Activated CD4-positive, CD25-positive, alpha-beta regulatory T cell treated with anti-CD3 and anti-CD28 coated beads, Interleukin-2, amount 50 U/mL, for 24 hours (primary cell): ENCODE measurements at regions not wholly inside any gene's neighbourhood (a gene's known extent, or its start where the extent isn't known, plus 50 kb on each side); places are given as distances from the start of the nearest gene placed in this dataset.
"Not testable (repeated sequence)": the region's sequence is repeated elsewhere in the genome, so short reads cannot be mapped to it uniquely, and the experiment has no call there.

Experiments used
- ATAC-seq, 2 donors: fragments of 150-1000 bp; cut with Tn5 transposase; one replicate each; pipeline ENCODE4 v1.10.0; 2021; ENCODE audit warnings: mild to moderate bottlenecking in 1 of 2, moderate library complexity in 1 of 2

- ATAC-seq: no peak
Observed at GRCh38 chr1:70826428-70826827, 221.2 kb downstream of the PTGER3 start.

- ATAC-seq: no peak
Observed at GRCh38 chr1:70827030-70827429, 220.6 kb downstream of the PTGER3 start.

GRCh38 chr1:70828177-70828576, 219.4 kb downstream of the PTGER3 start:
- ATAC-seq: no peak

- not testable (repeated sequence) for ATAC-seq
Observed at GRCh38 chr1:70834365-70834764, 213.3 kb downstream of the PTGER3 start.

- no peak for ATAC-seq
Observed at GRCh38 chr1:70836456-70836855, 211.2 kb downstream of the PTGER3 start.

GRCh38 chr1:70840260-70840953, 207.2 kb downstream of the PTGER3 start:
- ATAC-seq: no peak

GRCh38 chr1:70842562-70842961, 205.1 kb downstream of the PTGER3 start:
- no peak for ATAC-seq

- ATAC-seq: no peak
Observed at GRCh38 chr1:70843452-70843851, 204.2 kb downstream of the PTGER3 start.

- no peak for ATAC-seq
Observed at GRCh38 chr1:70847013-70847412, 200.6 kb downstream of the PTGER3 start.

- no peak for ATAC-seq
Observed at GRCh38 chr1:70855203-70855602, 192.4 kb downstream of the PTGER3 start.

GRCh38 chr1:70856201-70856600, 191.4 kb downstream of the PTGER3 start:
- ATAC-seq: no peak

GRCh38 chr1:70863239-70863638, 184.4 kb downstream of the PTGER3 start:
- no peak for ATAC-seq

GRCh38 chr1:70864302-70864701, 183.3 kb downstream of the PTGER3 start:
- no peak for ATAC-seq

- no peak for ATAC-seq
Observed at GRCh38 chr1:70866542-70867264, 180.9 kb downstream of the PTGER3 start.

- no peak for ATAC-seq
Observed at GRCh38 chr1:70871790-70872189, 175.8 kb downstream of the PTGER3 start.

- no peak for ATAC-seq
Observed at GRCh38 chr1:70874063-70874462, 173.6 kb downstream of the PTGER3 start.

- ATAC-seq: no peak
Observed at GRCh38 chr1:70874818-70875217, 172.8 kb downstream of the PTGER3 start.

GRCh38 chr1:70877343-70877742, 170.3 kb downstream of the PTGER3 start:
- ATAC-seq: no peak

GRCh38 chr1:70887936-70888335, 159.7 kb downstream of the PTGER3 start:
- no peak for ATAC-seq

GRCh38 chr1:70888722-70889121, 158.9 kb downstream of the PTGER3 start:
- no peak for ATAC-seq

- no peak for ATAC-seq
Observed at GRCh38 chr1:70890408-70890807, 157.2 kb downstream of the PTGER3 start.

GRCh38 chr1:70891051-70891843, 156.4 kb downstream of the PTGER3 start:
- no peak for ATAC-seq

- ATAC-seq: no peak
Observed at GRCh38 chr1:70892140-70892539, 155.5 kb downstream of the PTGER3 start.

GRCh38 chr1:70892930-70893329, 154.7 kb downstream of the PTGER3 start:
- ATAC-seq: no peak
